HPDE6-E6E7 (cell line): ENCODE measurements at regions not wholly inside any gene's neighbourhood (a gene's known extent, or its start where the extent isn't known, plus 50 kb on each side); places are given as distances from the start of the nearest gene placed in this dataset.

Experiments
- DNase-seq: peaks from one replicate; pipeline ENCODE4 v3.0.0; 2011; ENCODE audit warnings: missing footprints; ENCODE audit errors: extremely low spot score

GRCh38 chr3:94990952-94991705 is 928.3 kb downstream of the NSUN3 start:
- no peak for DNase-seq

- no peak for DNase-seq
Observed at GRCh38 chr3:94996743-94997142, 933.9 kb downstream of the NSUN3 start.

GRCh38 chr3:95002438-95003046 is 939.7 kb downstream of the NSUN3 start:
- no peak for DNase-seq

DNA sequence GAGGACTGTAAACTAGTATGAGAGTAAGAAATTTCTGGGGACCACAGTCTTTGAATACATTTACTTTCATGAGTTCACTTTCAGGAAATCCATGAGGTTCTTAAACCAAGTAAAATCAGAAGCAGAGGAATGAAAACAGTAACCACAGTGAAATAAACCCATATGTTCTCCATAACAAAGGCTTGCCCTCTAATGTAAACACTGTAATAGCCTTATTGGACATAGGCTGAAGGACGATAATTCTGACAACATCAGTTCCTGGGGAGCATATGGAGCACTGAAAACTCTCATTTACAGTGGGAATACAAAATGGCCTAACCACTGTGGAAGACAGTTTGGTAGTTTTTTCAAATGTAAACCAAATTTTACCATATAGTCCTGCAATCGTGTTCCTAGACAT is 965.8 kb downstream of the NSUN3 start:
- DNase-seq = no peak

DNA sequence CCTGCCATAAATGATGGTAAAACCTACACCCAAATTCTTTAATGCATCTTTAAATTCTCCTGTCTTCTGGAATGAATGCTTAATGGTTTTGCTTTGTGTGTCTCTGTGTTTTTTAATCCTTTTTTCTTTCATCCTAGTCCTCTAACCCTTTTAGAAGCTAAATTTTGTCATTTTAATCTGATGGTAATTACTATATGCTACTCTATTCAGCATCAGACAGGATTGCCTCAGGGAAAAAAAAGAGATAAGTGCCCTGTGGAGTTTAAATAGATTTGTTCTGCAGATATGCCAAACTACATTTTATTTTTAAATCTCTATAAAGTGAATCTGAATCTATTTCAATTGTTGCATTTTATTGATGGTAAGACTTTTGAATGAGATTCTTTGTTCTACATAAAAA is 966.8 kb downstream of the NSUN3 start:
- no peak for DNase-seq

- no peak for DNase-seq
Observed at GRCh38 chr3:95036526-95037021, 973.7 kb downstream of the NSUN3 start.

GRCh38 chr3:95037097-95037496 is 974.2 kb downstream of the NSUN3 start:
- no peak for DNase-seq

GRCh38 chr3:95037927-95038326 is 975.1 kb downstream of the NSUN3 start:
- DNase-seq = no peak

DNA sequence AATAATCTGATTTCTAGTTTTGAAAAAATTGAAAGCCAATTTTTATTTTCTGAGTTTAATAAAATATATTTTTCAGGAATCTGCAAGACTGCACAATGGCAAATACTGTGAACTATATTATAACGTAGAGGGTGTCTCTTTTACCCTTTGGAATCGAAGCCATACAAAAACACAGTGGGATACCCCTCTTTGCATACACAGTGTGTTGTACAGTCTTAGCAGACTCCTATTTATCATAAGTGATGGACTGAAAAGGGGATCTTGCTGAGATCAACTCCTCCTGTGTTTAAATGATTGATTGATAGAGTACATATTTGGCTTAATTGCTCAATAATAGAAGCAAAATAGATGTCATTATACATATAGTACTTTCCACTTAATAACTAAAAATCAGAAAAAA is 981.2 kb downstream of the NSUN3 start:
- DNase-seq = no peak

DNA sequence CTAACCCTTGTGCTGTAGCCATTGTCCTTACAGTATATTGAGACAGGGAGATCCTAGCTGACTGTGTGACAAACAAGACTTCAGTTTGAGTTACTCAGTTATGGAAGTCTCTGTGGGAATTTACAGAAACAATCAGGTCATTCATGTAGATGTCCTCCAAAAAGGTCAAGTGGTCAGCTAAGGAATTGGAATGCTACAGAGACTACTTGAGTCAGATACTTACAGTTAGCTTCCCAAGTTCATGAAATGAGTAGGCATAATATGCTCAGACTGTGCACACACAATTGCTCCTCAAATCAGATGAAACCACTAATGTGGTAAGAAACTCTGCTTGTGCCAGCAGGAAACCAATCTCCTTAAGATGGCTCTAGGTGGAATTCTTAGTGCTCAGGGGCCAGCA is 985.7 kb downstream of the NSUN3 start:
- DNase-seq = no peak

DNA sequence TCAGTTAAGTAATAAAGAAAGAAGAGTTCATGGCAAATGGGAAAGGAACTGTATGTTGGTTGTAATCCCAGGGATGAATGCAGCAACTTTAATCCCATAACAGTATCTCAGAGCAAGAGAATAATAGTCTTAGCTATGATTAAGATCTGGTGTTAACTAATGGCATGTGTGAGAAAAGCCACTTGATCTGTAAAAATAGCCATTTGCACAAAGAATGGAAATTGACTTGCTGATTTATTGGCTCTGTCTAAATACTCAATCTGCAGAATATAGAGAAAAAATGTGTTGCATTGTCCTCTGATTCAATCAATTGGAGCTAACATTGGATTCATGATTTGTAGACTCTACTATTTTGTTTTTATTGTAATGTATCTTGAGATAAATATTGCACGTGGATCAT is 987.0 kb downstream of the NSUN3 start:
- no peak for DNase-seq

- no peak for DNase-seq
Observed at GRCh38 chr3:95055288-95055687, 992.4 kb downstream of the NSUN3 start.

GRCh38 chr3:95082191-95082590 is 1019.3 kb downstream of the NSUN3 start:
- DNase-seq = no peak

DNA sequence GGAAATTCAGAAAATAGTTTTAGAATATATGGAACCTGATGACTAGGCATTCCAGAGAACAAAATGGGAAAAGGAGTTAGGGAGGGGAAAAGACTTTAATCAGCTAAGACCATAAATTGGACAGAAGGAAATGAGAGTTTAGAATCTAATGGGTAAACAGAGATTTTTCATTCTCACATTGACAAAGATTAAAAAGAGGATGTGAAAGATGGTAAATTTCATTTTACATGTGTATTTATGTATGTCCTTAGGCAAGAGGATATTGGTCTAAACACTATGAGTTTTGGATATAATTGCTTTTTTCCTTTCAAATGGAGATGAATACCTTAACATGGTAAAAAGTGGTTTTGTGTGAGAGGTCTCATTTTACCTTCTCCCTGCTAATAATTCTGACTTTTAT is 1021.9 kb downstream of the NSUN3 start:
- DNase-seq = no peak

GRCh38 chr3:95088464-95088863 is 1025.6 kb downstream of the NSUN3 start:
- no peak for DNase-seq

DNA sequence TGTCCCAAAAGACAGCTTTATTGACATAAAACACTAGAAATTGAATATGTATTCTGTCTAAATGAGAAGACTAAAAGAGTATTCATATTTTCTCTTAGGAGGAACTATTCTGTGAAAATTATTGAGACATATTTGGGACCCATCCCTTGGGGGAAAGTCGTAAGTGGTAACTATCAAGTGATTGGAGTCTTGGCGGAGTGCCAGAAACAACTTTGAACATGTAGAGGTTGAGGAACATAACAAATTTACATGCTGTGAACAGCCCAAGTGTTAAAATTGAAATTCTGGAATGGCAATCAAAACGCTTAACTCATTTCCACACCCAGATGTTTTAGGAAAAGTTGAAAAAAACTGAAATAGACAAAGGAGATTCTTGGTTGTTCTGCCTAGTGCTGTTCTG is 1034.6 kb downstream of the NSUN3 start:
- no peak for DNase-seq

DNA sequence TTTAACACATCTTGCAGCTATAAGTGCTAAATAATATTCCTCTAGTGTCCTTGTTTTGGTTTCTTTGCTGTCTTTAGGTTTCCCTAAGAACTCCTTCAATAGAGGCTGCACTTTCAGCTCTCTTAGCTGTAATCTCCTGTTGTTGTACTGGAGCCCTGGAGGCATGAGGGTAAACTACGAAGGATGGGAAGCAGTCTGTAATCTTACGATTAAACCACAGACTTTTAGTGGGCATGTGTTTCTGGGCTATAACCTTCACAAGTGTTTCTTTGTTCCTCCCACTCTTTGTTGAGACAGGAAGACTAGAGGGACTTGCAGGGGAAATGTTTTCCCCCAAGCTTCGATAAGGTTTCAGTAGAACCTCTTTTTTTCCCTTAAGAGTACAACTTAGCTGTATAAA is 1058.1 kb downstream of the NSUN3 start:
- DNase-seq = no peak

- DNase-seq = no peak
Observed at GRCh38 chr3:95123104-95123503, 1060.2 kb downstream of the NSUN3 start.

DNA sequence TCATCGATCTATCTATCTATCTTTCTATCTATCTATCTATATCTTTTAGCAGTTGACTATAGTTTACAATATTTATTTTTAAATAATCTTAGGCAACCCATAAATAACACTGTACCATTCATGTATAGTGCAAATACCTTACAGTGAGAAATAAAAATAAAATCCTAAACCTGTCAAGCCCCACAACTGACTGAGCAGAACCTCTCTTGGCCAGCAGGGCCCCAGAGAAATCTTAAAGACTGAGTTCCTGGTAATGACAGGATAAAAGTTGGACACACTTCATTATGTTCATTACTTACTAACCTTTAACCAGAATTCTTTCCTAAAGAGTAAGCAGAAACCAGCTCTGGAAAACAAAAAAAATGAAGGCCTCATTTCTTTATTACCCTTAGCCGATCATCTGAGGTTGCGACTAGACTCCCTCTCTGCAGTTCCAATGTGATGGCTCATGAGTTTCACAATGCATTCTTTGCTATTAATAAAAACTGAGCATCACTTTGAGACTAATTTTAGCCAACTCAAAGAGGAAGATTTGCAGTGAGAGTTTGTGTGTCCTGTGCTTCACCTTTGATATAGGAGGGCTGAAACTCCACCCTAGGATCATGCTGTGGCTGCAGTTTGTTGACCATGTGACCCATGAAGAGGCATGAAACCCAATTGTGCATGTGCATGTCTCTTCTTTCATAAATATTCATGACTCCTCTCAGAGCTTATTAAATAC is 1072.0 kb downstream of the NSUN3 start:
- no peak for DNase-seq

DNA sequence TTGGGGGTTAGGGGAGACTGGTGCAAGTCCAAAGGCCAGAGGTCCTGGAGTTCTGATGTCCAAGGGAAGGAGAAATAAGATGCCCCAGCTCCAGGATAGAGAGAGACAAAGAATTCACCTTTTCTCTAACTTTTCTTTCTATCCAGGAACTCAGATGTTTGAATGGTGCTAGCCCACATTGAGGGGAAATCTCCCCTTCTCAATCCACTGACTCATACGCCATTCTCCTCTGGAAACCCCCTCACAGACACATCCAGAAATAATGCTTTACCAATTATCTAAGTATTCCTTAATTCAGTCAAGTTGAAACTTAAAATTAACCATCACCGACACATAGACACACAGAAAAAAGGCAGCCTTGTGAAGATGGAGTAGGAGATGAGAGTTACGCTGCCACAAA is 1085.2 kb downstream of the NSUN3 start:
- no peak for DNase-seq

GRCh38 chr3:95151590-95151989 is 1088.7 kb downstream of the NSUN3 start:
- DNase-seq = no peak

- DNase-seq = peak; percentile 51
Observed at GRCh38 chr3:95154766-95155165, 1091.9 kb downstream of the NSUN3 start.

DNA sequence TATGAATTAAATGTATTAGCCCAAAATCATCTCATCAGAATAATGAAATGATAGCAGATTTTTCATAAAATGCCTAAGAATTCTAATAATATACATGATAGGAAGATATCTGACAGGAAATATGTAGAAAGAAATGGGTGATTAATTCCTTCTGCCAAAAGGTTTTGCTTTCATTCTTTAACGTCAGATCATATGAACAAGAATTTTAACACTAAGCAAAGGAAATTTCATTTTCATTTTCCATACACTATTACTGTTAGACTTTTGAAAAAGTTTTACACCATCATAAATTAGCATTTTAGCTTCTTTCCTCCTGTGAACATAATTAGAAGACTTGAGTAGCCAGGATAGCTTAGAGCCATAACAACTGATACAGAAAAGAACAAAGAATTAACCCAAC is 1099.9 kb downstream of the NSUN3 start:
- DNase-seq = no peak
